ENCODE measurements at regions not wholly inside any gene's neighbourhood (a gene's known extent, or its start where the extent isn't known, plus 50 kb on each side); places are given as distances from the start of the nearest gene placed in this dataset.

DNA sequence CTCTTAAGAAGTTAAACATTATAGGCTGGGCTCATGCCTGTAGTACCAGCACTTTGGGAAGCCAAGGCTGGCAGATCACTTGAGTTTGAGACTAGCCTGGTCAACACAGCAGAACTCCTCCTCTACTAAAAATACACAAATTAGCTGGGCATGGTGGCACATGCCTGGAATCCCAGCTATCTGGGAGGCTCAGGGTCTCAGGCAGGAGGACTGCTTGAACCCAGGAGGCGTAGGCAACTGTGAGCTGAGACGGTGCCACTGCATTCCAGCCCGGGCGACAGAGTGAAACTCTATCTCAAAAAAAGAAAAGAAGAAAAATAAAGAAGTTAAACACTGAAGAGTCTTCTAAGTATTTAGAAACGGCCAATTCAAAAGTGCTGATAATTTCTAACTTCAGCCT, 164.3 kb upstream of the GALNTL6 start:
- Histone ChIP-seq H3K9me3 (ENCODE audit: control insufficient read depth in 2 of 2, insufficient read depth in 1 of 2, low read length in 1 of 2) (no peaks in the 10 kb centered on the region), H3K4me3 (ENCODE audit: low read length in 2 of 2) (no peak overlapping the region), H3K27me3 (ENCODE audit: control insufficient read depth in 2 of 2, insufficient read depth in 1 of 2, low read length in 1 of 2) (no peaks in the 10 kb centered on the region), H3K4me1 (ENCODE audit: control insufficient read depth in 2 of 2, insufficient read depth in 2 of 2, low read length in 2 of 2) (no peaks in the 10 kb centered on the region), H3K36me3 (ENCODE audit: control insufficient read depth in 2 of 2, insufficient read depth in 2 of 2, low read length in 1 of 2) (no peaks in the 10 kb centered on the region), H3K27ac (ENCODE audit: low read depth in 1 of 2, low read length in 1 of 2) (no peak overlapping the region)
- DNase-seq (ENCODE audit: low read depth in 6 of 9, low spot score in 9 of 9), result no peak
- WGBS, result 94% methylated on average over 5 of the region's 5 CpGs

DNA sequence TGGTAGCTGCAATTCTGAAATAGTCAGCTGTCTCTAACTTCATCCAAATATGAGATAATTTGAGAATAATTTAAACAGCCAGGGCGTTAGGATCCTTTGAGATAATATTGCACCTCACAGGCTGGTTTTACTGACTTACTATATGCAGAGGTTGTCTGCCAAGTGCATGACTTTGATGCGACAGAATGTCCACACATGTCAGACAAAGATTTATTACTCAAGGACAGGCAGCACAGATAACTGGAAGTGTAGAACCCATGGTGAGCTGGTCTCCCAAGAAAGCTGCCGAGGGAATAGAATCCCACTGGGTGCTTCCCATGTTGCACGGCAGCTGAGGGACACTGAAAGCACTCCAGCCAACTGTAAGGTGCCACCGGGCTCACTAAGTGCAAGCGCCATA, 166.2 kb upstream of the GALNTL6 start:
- H3K27ac ChIP-seq (ENCODE audit: low read depth in 1 of 2, low read length in 1 of 2), result no peak overlapping the region
- H3K9me3 ChIP-seq (ENCODE audit: control insufficient read depth in 2 of 2, insufficient read depth in 1 of 2, low read length in 1 of 2), result no peaks in the 10 kb centered on the region
- WGBS, result 90% methylated on average over 6 of the region's 6 CpGs

DNA sequence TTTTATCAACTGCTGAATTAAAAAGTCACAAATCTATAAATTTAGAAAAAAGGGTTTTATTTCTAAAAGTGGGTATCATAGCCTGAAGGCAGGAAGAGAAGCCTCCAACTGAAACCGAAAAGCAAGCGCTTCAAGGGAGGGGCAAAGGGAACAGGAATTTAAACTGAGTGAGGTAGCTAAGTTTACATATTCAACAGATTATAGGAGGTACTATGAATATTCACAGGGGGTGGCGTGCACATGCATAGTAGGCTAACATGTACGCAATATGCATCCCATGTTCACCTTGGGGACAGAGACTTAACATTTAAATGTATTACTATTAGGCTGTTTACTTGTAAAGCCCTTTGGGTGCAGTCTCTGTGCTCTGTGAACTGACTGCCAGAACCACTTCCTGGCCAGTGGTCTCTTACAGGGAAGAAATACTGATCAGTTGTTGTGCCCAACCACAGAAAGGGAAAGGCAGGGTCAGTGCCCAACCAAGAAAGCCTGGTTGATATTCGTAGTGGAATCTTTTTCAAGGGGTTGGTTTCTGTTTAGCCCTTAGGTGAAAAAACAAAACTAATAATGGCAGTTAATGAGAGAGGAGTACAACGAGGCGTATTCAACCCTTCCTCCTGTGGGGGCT, 168.7 kb upstream of the GALNTL6 start:
- no peaks in the 10 kb centered on the region for H3K4me1 ChIP-seq (ENCODE audit: control insufficient read depth in 2 of 2, insufficient read depth in 2 of 2, low read length in 2 of 2)
- DNase-seq (ENCODE audit: low read depth in 6 of 9, low spot score in 9 of 9), result no peak
- no peak overlapping the region for H3K4me3 ChIP-seq (ENCODE audit: low read length in 2 of 2)
- H3K36me3 ChIP-seq (ENCODE audit: control insufficient read depth in 2 of 2, insufficient read depth in 2 of 2, low read length in 1 of 2), result no peaks in the 10 kb centered on the region
- H3K9me3 ChIP-seq (ENCODE audit: control insufficient read depth in 2 of 2, insufficient read depth in 1 of 2, low read length in 1 of 2), result no peaks in the 10 kb centered on the region
- 67% methylated on average over 7 of the region's 7 CpGs for WGBS
- no peaks in the 10 kb centered on the region for H3K27me3 ChIP-seq (ENCODE audit: control insufficient read depth in 2 of 2, insufficient read depth in 1 of 2, low read length in 1 of 2)
- H3K27ac ChIP-seq (ENCODE audit: low read depth in 1 of 2, low read length in 1 of 2), result no peak overlapping the region

More for the DNA sequence above, 166.2 kb upstream of the GALNTL6 start:
- Histone ChIP-seq H3K4me1 (ENCODE audit: control insufficient read depth in 2 of 2, insufficient read depth in 2 of 2, low read length in 2 of 2) (no peaks in the 10 kb centered on the region), H3K27me3 (ENCODE audit: control insufficient read depth in 2 of 2, insufficient read depth in 1 of 2, low read length in 1 of 2) (no peaks in the 10 kb centered on the region), H3K36me3 (ENCODE audit: control insufficient read depth in 2 of 2, insufficient read depth in 2 of 2, low read length in 1 of 2) (no peaks in the 10 kb centered on the region), H3K4me3 (ENCODE audit: low read length in 2 of 2) (no peak overlapping the region)
- no peak for DNase-seq (ENCODE audit: low read depth in 6 of 9, low spot score in 9 of 9)

DNA sequence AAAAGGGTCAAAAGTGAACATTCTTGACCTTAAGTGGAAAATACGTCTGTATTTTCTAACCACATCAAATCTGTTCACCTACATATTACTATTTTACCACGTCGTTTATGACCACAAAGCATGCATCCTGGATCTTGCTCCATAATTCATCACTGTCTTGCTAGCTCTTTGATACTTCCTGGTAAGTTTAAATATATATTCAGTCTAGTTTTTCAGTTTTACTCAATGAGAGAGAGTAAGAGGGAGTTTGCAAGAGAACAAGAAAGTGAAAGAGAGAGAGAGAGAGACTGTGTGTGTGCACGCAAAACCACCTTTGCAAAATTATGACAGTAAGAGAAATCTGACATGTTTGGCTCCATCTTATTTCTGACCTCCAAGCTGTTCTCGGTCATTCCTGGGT, 173.7 kb upstream of the GALNTL6 start:
- no peaks in the 10 kb centered on the region for H3K36me3 ChIP-seq (ENCODE audit: control insufficient read depth in 2 of 2, insufficient read depth in 2 of 2, low read length in 1 of 2)
- no peak for DNase-seq (ENCODE audit: low read depth in 6 of 9, low spot score in 9 of 9)
- no peak overlapping the region for H3K27ac ChIP-seq (ENCODE audit: low read depth in 1 of 2, low read length in 1 of 2)
- 42% methylated on average over 5 of the region's 5 CpGs for WGBS
- no peaks in the 10 kb centered on the region for H3K4me1 ChIP-seq (ENCODE audit: control insufficient read depth in 2 of 2, insufficient read depth in 2 of 2, low read length in 2 of 2)
- H3K4me3 ChIP-seq (ENCODE audit: low read length in 2 of 2), result no peak overlapping the region
- H3K9me3 ChIP-seq (ENCODE audit: control insufficient read depth in 2 of 2, insufficient read depth in 1 of 2, low read length in 1 of 2), result no peaks in the 10 kb centered on the region
- no peaks in the 10 kb centered on the region for H3K27me3 ChIP-seq (ENCODE audit: control insufficient read depth in 2 of 2, insufficient read depth in 1 of 2, low read length in 1 of 2)

DNA sequence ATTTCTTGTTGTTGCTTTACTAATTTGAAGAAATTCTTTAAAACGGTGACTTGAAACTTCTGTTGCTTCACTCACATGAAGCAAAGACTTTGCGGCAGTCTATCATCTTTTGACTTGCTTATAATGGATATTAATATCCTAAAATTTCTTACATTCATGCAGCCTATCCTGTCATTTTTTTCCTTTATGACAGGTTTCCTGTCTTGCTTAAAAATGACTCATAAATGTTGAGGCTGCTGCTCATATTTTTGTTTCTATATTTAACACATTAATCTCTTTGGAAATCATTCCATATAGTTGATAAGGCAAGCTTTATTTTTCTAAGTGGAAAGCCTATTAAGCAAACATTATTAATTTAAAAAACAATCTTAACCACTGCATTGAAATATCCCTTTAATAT, 176.6 kb upstream of the GALNTL6 start:
- Histone ChIP-seq H3K4me3 (ENCODE audit: low read length in 2 of 2) (no peak overlapping the region), H3K9me3 (ENCODE audit: control insufficient read depth in 2 of 2, insufficient read depth in 1 of 2, low read length in 1 of 2) (no peaks in the 10 kb centered on the region), H3K36me3 (ENCODE audit: control insufficient read depth in 2 of 2, insufficient read depth in 2 of 2, low read length in 1 of 2) (no peaks in the 10 kb centered on the region), H3K27ac (ENCODE audit: low read depth in 1 of 2, low read length in 1 of 2) (no peak overlapping the region), H3K4me1 (ENCODE audit: control insufficient read depth in 2 of 2, insufficient read depth in 2 of 2, low read length in 2 of 2) (no peaks in the 10 kb centered on the region), H3K27me3 (ENCODE audit: control insufficient read depth in 2 of 2, insufficient read depth in 1 of 2, low read length in 1 of 2) (no peaks in the 10 kb centered on the region)
- WGBS, result 90% methylated on average over 2 of the region's 2 CpGs
- no peak for DNase-seq (ENCODE audit: low read depth in 6 of 9, low spot score in 9 of 9)

DNA sequence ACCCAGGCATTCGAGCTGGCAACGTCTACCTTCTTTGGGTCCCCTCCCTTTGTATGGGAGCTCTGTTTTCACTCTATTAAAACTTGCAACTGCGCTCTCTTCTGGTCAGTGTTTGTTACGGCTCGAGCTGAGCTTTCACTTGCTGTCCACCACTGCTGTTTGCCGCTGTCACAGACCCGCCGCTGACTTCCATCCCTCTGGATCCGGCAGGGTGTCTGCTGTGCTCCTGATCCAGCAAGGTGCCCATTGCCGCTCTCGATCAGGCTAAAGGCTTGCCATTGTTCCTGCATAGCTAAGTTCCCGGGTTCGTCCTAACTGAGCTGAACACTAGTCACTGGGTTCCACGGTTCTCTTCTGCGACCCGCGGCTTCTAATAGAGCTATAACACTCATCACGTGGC, 183.5 kb upstream of the GALNTL6 start:
- H3K36me3 ChIP-seq (ENCODE audit: control insufficient read depth in 2 of 2, insufficient read depth in 2 of 2, low read length in 1 of 2), result no peaks in the 10 kb centered on the region
- H3K27ac ChIP-seq (ENCODE audit: low read depth in 1 of 2, low read length in 1 of 2), result no peak overlapping the region
- peaks cover 0 to 5% of the 10 kb centered on the region in 2 donors for H3K9me3 ChIP-seq (ENCODE audit: control insufficient read depth in 2 of 2, insufficient read depth in 1 of 2, low read length in 1 of 2)
- no peaks in the 10 kb centered on the region for H3K27me3 ChIP-seq (ENCODE audit: control insufficient read depth in 2 of 2, insufficient read depth in 1 of 2, low read length in 1 of 2)
- 97% methylated on average over 18 of the region's 18 CpGs for WGBS
- H3K4me1 ChIP-seq (ENCODE audit: control insufficient read depth in 2 of 2, insufficient read depth in 2 of 2, low read length in 2 of 2), result no peaks in the 10 kb centered on the region
- DNase-seq (ENCODE audit: low read depth in 6 of 9, low spot score in 9 of 9), result no peak
- H3K4me3 ChIP-seq (ENCODE audit: low read length in 2 of 2), result no peak overlapping the region

DNA sequence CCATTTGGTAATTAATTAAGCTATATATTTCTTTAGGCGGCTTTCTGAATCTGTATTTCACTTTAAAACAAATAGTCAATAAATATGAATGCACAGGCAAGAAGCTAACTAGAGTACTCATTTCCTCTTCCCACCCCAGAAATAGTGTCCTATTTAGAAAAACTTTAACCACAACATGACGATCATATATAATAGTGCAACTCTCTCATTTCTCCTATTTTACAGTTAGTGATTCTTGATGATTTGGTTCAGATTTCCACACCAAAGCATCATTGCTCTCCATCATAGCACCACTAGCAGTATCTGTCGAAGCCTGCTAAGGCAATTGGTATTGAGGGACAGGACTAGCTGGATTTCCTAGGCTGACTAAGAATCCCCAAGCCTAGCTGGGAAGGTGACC, 184.0 kb upstream of the GALNTL6 start:
- Histone ChIP-seq H3K27ac (ENCODE audit: low read depth in 1 of 2, low read length in 1 of 2) (no peak overlapping the region), H3K27me3 (ENCODE audit: control insufficient read depth in 2 of 2, insufficient read depth in 1 of 2, low read length in 1 of 2) (no peaks in the 10 kb centered on the region), H3K36me3 (ENCODE audit: control insufficient read depth in 2 of 2, insufficient read depth in 2 of 2, low read length in 1 of 2) (no peaks in the 10 kb centered on the region), H3K4me1 (ENCODE audit: control insufficient read depth in 2 of 2, insufficient read depth in 2 of 2, low read length in 2 of 2) (no peaks in the 10 kb centered on the region), H3K4me3 (ENCODE audit: low read length in 2 of 2) (no peak overlapping the region), H3K9me3 (ENCODE audit: control insufficient read depth in 2 of 2, insufficient read depth in 1 of 2, low read length in 1 of 2) (peaks cover 0 to 5% of the 10 kb centered on the region in 2 donors)
- 73% methylated on average over 3 of the region's 3 CpGs for WGBS
- no peak for DNase-seq (ENCODE audit: low read depth in 6 of 9, low spot score in 9 of 9)

DNA sequence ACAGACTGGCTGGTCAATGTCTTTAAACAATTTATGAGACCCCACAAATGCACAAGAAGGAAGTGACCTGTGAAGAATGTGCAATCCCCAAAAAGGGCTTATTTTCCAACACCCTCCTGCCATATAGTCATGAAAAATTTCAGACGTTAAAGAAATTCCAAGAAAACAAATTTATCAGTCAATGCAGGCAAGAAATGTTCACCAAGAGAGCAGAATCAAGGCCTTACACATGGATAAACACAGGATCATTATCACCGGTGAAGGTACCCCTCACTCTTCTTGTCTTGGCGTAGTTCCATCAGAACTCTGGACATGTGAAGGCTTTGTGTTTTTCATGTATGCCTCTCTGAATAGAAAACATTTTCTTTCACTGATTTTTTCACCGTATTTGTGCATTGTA, 186.7 kb upstream of the GALNTL6 start:
- H3K27me3 ChIP-seq (ENCODE audit: control insufficient read depth in 2 of 2, insufficient read depth in 1 of 2, low read length in 1 of 2), result no peaks in the 10 kb centered on the region
- 94% methylated on average over 4 of the region's 4 CpGs for WGBS
- no peak overlapping the region for H3K4me3 ChIP-seq (ENCODE audit: low read length in 2 of 2)
- no peak for DNase-seq (ENCODE audit: low read depth in 6 of 9, low spot score in 9 of 9)
- H3K4me1 ChIP-seq (ENCODE audit: control insufficient read depth in 2 of 2, insufficient read depth in 2 of 2, low read length in 2 of 2), result no peaks in the 10 kb centered on the region
- no peaks in the 10 kb centered on the region for H3K36me3 ChIP-seq (ENCODE audit: control insufficient read depth in 2 of 2, insufficient read depth in 2 of 2, low read length in 1 of 2)
- H3K27ac ChIP-seq (ENCODE audit: low read depth in 1 of 2, low read length in 1 of 2), result no peak overlapping the region
- peaks cover 0 to 5% of the 10 kb centered on the region in 2 donors for H3K9me3 ChIP-seq (ENCODE audit: control insufficient read depth in 2 of 2, insufficient read depth in 1 of 2, low read length in 1 of 2)

DNA sequence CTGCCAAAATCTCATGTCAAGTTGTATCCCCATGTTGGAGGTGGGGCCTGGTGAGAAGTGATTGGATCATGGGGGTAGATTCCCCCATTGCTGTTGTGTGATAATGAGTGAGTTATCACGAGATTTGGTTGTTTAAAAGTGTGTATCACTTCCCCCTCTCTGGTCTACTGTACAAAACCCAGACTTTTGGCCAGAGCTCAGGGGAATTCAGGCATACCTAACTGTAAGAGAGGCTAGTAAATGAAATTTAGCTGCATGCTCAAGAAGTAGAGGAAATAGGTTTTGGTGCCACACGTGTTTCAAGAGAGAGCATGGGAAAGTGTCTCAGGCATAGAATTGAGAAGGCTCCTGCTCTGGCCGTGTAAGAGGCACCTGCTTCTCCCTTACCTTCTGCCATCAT, 190.5 kb upstream of the GALNTL6 start:
- no peak for DNase-seq (ENCODE audit: low read depth in 6 of 9, low spot score in 9 of 9)
- no peaks in the 10 kb centered on the region for H3K9me3 ChIP-seq (ENCODE audit: control insufficient read depth in 2 of 2, insufficient read depth in 1 of 2, low read length in 1 of 2)
- 81% methylated on average over 3 of the region's 3 CpGs for WGBS
- H3K4me1 ChIP-seq (ENCODE audit: control insufficient read depth in 2 of 2, insufficient read depth in 2 of 2, low read length in 2 of 2), result no peaks in the 10 kb centered on the region
- H3K27ac ChIP-seq (ENCODE audit: low read depth in 1 of 2, low read length in 1 of 2), result no peak overlapping the region
- H3K4me3 ChIP-seq (ENCODE audit: low read length in 2 of 2), result no peak overlapping the region
- H3K27me3 ChIP-seq (ENCODE audit: control insufficient read depth in 2 of 2, insufficient read depth in 1 of 2, low read length in 1 of 2), result no peaks in the 10 kb centered on the region
- no peaks in the 10 kb centered on the region for H3K36me3 ChIP-seq (ENCODE audit: control insufficient read depth in 2 of 2, insufficient read depth in 2 of 2, low read length in 1 of 2)

DNA sequence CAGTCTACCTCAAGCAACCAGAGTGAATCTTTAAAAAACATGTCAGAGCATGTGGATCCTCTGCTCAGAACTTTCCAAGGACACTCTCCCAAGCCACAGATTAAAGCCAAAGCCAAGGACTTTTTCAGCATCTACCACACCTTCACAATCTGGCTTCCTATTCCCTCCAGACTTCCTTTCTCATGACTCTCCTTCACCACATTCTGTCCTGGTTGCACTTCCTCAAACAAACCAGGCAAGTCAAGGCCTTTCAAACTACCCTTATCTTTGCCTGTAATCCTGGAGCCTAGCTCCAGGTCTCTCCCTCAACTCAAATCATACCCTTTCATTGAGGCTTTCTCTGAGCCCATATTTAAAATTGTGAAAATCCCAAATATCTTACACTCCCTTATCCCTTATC, 191.6 kb upstream of the GALNTL6 start:
- Histone ChIP-seq H3K27me3 (ENCODE audit: control insufficient read depth in 2 of 2, insufficient read depth in 1 of 2, low read length in 1 of 2) (no peaks in the 10 kb centered on the region), H3K36me3 (ENCODE audit: control insufficient read depth in 2 of 2, insufficient read depth in 2 of 2, low read length in 1 of 2) (no peaks in the 10 kb centered on the region), H3K27ac (ENCODE audit: low read depth in 1 of 2, low read length in 1 of 2) (no peak overlapping the region), H3K4me1 (ENCODE audit: control insufficient read depth in 2 of 2, insufficient read depth in 2 of 2, low read length in 2 of 2) (no peaks in the 10 kb centered on the region), H3K4me3 (ENCODE audit: low read length in 2 of 2) (no peak overlapping the region), H3K9me3 (ENCODE audit: control insufficient read depth in 2 of 2, insufficient read depth in 1 of 2, low read length in 1 of 2) (no peaks in the 10 kb centered on the region)
- no peak for DNase-seq (ENCODE audit: low read depth in 6 of 9, low spot score in 9 of 9)

Measured in thymus (tissue), 11 donors.